ENCODE measurements at regions not wholly inside any gene's neighbourhood (a gene's known extent, or its start where the extent isn't known, plus 50 kb on each side); places are given as distances from the start of the nearest gene placed in this dataset.

- TF ChIP-seq CTCF (IDR thresholded peaks at IDR 0.05; ENCODE audit: insufficient read depth, low read depth, low read length, missing control alignments): no peak
- H3K4me3 ChIP-seq (ENCODE audit: low read depth, low read length): no peak overlapping the region
- no peak for DNase-seq (ENCODE audit: low read depth)
Measured at GRCh38 chr10:78184851-78185692, 151.4 kb downstream of the RPS24 start.

DNA sequence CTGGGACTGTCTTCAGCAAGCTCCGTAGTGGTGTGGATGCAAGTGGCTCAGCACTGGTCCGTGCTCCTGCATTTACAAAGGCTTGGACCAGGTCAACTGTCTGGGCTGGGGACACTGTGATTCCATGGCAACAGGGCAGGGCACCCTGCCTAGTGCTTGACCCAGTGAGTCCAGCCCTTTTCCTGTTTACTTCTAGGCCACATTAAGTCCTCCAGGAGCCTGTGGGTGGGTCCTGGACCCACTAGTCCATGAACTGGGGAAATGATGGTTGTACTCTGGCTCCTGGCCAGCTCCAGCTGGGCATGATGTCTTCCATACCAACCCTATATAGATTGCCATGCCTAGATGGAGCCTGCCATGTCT is 152.0 kb downstream of the RPS24 start:
- TF ChIP-seq CTCF (IDR thresholded peaks at IDR 0.05; ENCODE audit: insufficient read depth, low read depth, low read length, missing control alignments): no peak
- no peak overlapping the region for H3K4me3 ChIP-seq (ENCODE audit: low read depth, low read length)
- no peak for DNase-seq (ENCODE audit: low read depth)

GRCh38 chr10:78186572-78186971 is 152.9 kb downstream of the RPS24 start:
- H3K4me3 ChIP-seq (ENCODE audit: low read depth, low read length): no peak overlapping the region
- TF ChIP-seq CTCF (IDR thresholded peaks at IDR 0.05; ENCODE audit: insufficient read depth, low read depth, low read length, missing control alignments): no peak
- DNase-seq (ENCODE audit: low read depth): no peak

- DNase-seq (ENCODE audit: low read depth): no peak
- TF ChIP-seq CTCF (IDR thresholded peaks at IDR 0.05; ENCODE audit: insufficient read depth, low read depth, low read length, missing control alignments): no peak
Measured at GRCh38 chr10:78187371-78187770, 153.7 kb downstream of the RPS24 start.

DNA sequence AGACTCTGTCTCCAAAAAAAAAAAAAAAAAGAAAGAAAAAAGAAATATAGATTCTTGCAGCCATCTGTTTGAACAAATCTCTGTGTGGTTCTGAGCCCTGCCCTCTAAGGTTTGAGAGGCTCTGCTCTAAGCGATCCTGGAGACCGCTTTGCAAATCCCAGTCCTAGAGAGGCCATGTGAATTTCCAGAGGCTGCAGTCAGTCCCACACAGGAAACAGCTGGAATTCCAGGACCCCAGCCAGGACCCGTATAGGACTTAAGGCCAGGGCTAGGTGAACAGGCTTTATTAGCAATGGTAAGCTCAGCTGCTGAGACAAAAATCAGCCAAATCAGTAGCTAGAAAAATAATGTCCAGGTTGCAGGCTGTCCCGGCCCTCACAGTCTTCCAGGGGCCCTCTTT is 154.8 kb downstream of the RPS24 start:
- no peak overlapping the region for H3K4me3 ChIP-seq (ENCODE audit: low read depth, low read length)
- no peak for DNase-seq (ENCODE audit: low read depth)
- no peak for TF ChIP-seq CTCF (IDR thresholded peaks at IDR 0.05; ENCODE audit: insufficient read depth, low read depth, low read length, missing control alignments)

More at GRCh38 chr10:78187371-78187770, 153.7 kb downstream of the RPS24 start:
- no peak overlapping the region for H3K4me3 ChIP-seq (ENCODE audit: low read depth, low read length)

GRCh38 chr10:78190051-78190825 is 156.6 kb downstream of the RPS24 start:
- DNase-seq (ENCODE audit: low read depth): no peak
- TF ChIP-seq CTCF (IDR thresholded peaks at IDR 0.05; ENCODE audit: insufficient read depth, low read depth, low read length, missing control alignments): no peak

More at GRCh38 chr10:78190051-78190825, 156.6 kb downstream of the RPS24 start:
- no peak overlapping the region for H3K4me3 ChIP-seq (ENCODE audit: low read depth, low read length)

Measured in GM12865 (cell line).